Bronchial epithelial cell (primary cell): ENCODE measurements at regions not wholly inside any gene's neighbourhood (a gene's known extent, or its start where the extent isn't known, plus 50 kb on each side); places are given as distances from the start of the nearest gene placed in this dataset.
"Not testable (repeated sequence)": the region's sequence is repeated elsewhere in the genome, so short reads cannot be mapped to it uniquely, and the experiment has no call there.

Experiments
- DNase-seq: peaks from one replicate; pipeline ENCODE4 v3.0.0-alpha.2; 2010; ENCODE audit warnings: low read depth
- FAIRE-seq: peaks from 2 replicates; lab custom pipeline; 2011; peaks lifted over from hg19 to GRCh38; lab: Jason Lieb, UNC
- H3K27me3 ChIP-seq: 2 replicates; pipeline ENCODE4 v1.5.1; 2011; ENCODE audit warnings: low read length; ENCODE audit not compliant: control insufficient read depth, insufficient read depth
- H3K36me3 ChIP-seq: 2 replicates; pipeline ENCODE4 v1.5.1; 2011; ENCODE audit warnings: low read length; ENCODE audit not compliant: control insufficient read depth, insufficient read depth
- H3K4me3 ChIP-seq: 2 replicates; pipeline ENCODE4 v1.5.1; 2011; ENCODE audit warnings: mild to moderate bottlenecking, low read depth, low read length, control low read depth
- CTCF ChIP-seq: IDR thresholded peaks from 2 replicates; pipeline ENCODE4 v1.5.1; 2011; ENCODE audit warnings: mild to moderate bottlenecking, moderate library complexity, low read length, control low read depth, inconsistent platforms; ENCODE audit not compliant: insufficient read depth, severe bottlenecking

DNA sequence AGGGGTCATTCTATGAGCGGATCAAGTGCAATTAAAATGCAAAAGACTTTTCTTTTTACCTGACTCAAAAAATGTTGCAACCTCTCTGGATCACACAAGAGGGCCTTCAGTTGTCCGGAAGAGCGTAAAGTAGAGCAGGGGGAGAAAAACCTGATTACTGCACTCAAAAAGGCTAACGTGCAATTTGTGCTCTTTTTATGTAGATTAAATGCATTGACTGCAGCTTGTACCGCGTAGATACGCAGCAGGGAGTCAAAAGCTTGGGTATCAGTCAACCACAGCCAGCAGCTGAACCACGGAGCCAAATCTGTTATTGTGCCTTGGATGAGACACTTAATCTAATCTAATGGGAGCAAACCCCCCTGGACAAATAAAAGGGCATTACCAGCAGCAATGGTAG, 107.3 kb upstream of the RAI2 start:
- Histone ChIP-seq H3K4me3 (no peak overlapping the region), H3K27me3 (no peaks in the 10 kb centered on the region), H3K36me3 (no peaks in the 10 kb centered on the region)
- FAIRE-seq (no peak), DNase-seq (no peak)
- no peak for TF ChIP-seq CTCF

GRCh38 chrX:17967888-17968287, 106.8 kb upstream of the RAI2 start:
- TF ChIP-seq CTCF = no peak
- peak; percentile 21 for DNase-seq
- no peak for FAIRE-seq
- Histone ChIP-seq H3K27me3 (no peaks in the 10 kb centered on the region), H3K36me3 (no peaks in the 10 kb centered on the region), H3K4me3 (no peak overlapping the region)

GRCh38 chrX:17964871-17965270, 103.8 kb upstream of the RAI2 start:
- H3K4me3 ChIP-seq = no peak overlapping the region
- FAIRE-seq = no peak
- no peaks in the 10 kb centered on the region for H3K36me3 ChIP-seq
- H3K27me3 ChIP-seq = no peaks in the 10 kb centered on the region
- TF ChIP-seq CTCF = no peak
- no peak for DNase-seq

GRCh38 chrX:17960891-17961290, 99.8 kb upstream of the RAI2 start:
- DNase-seq (no peak), FAIRE-seq (no peak)
- Histone ChIP-seq H3K27me3 (no peaks in the 10 kb centered on the region), H3K36me3 (no peaks in the 10 kb centered on the region), H3K4me3 (no peak overlapping the region)
- no peak for TF ChIP-seq CTCF

DNA sequence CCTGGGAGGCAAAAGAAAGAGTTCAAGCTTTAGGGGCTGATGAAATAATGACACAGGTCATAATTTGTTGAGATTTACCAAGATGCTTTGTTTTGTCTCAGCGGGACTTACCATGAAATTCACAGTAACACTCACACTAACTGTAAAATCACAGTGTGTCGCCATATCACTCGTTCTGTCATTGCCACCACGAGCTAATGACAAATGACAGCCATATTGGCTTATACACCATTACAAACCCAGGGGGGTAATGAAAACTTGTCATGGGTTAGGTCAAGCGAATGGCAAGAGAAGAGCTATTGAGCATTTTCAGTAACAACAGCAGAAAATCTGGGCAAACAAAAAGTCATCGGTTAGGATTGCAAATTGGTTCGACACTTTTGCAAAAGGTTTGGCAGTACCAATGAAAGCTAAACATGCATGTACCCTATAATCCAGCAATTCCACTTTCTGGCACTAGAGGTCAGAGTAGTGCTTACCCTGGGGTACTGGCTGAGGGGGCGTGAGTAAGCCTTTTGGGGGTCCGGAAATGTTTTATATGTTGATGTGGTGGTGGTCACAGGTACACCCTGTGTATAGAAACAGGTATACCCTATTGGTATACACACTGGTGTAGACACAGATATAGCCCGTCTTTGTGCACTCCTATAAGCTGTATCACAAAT, 83.9 kb upstream of the RAI2 start:
- peak; percentile 41 for TF ChIP-seq CTCF
- Histone ChIP-seq H3K4me3 (no peak overlapping the region), H3K27me3 (no peaks in the 10 kb centered on the region), H3K36me3 (no peaks in the 10 kb centered on the region)
- FAIRE-seq = no peak
- DNase-seq = peak; percentile 1

DNA sequence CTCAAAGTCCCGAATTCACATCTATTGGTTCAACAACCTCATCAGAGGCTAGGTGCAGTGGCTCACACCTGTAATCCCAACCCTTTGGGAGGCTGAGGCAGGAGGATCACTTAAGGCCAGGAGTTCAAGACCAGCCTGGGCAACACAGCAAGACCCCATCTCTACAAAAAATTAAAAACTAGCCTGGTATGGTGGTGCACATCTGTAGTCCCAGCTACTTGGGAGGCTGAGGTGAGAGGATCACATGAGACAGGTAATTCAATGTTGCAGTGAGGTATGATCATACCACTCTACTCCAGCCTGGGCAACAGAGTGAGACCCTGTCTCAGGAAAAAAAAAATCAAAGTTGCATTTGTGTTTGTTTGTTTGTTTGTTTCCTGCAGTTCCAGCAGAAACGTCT, 80.1 kb upstream of the RAI2 start:
- DNase-seq, H3K4me3 ChIP-seq, H3K27me3 ChIP-seq, FAIRE-seq, H3K36me3 ChIP-seq: not testable (repeated sequence)
